ENCODE measurements at regions not wholly inside any gene's neighbourhood (a gene's known extent, or its start where the extent isn't known, plus 50 kb on each side); places are given as distances from the start of the nearest gene placed in this dataset.
A peak's percentile ranks its signal among the peaks of the same experiment; 100 is the strongest.

DNA sequence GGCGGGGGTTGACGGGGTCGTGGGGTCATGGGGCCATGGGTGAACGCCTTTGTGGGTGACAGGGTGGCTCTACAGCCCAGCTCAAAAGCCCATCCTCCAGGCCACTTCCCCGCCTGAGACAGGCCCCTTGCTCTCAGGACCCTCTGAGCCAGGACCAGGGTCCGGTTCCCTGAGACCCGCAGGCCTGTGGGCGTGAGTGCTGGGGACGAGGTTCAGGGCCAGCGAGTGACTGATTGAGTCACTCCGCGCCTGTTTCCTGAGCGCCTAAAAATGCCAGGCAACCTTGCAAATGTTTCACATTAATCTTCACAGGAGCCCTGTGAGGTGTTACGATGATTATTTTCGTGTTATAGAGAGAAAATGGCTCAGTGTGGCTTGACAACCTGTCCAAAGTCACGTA, 97.8 kb downstream of the ZNF674 start:
- no peak for TF ChIP-seq ZFX (IDR thresholded peaks at IDR 0.05; ENCODE audit: borderline replicate concordance)
- TF ChIP-seq, protein P1, sequence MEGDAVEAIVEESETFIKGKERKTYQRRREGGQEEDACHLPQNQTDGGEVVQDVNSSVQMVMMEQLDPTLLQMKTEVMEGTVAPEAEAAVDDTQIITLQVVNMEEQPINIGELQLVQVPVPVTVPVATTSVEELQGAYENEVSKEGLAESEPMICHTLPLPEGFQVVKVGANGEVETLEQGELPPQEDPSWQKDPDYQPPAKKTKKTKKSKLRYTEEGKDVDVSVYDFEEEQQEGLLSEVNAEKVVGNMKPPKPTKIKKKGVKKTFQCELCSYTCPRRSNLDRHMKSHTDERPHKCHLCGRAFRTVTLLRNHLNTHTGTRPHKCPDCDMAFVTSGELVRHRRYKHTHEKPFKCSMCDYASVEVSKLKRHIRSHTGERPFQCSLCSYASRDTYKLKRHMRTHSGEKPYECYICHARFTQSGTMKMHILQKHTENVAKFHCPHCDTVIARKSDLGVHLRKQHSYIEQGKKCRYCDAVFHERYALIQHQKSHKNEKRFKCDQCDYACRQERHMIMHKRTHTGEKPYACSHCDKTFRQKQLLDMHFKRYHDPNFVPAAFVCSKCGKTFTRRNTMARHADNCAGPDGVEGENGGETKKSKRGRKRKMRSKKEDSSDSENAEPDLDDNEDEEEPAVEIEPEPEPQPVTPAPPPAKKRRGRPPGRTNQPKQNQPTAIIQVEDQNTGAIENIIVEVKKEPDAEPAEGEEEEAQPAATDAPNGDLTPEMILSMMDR (IDR thresholded peaks at IDR 0.05), result no peak
- H3K27ac ChIP-seq, result no peak overlapping the region

DNA sequence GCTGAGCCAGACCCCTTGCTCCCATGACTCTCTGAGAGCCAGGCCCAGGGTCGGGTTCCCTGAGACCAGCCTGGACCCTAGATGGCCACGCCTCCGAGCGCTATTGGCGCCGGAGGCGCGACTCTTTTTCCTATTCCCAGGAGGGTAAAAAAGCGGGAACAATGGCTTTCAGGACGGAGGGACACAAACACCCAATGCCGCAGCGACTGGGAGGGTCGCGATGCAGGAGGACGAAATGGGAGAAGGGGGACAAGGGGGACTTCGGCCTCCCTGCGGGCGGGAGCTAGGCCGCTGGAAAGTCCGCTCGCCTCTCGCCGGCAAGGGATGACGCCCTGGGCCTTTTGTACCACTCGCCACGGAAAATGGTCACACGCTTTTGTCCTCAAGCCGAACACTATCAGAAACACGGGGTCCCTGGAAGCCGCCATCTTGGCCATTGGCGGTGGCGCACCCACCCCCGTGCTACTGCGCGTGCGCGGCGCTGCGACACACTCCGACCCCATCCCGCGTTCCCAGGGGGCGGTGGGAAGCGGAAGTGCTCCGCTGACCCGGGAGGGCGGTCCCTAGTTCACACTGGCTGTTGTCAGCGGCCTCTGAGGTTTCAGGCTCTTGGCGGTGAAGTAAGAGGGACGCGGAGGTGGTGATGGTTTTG, 98.4 kb downstream of the ZNF674 start:
- TF ChIP-seq, protein P1 (IDR thresholded peaks at IDR 0.05), result no peak
- no peak for TF ChIP-seq ZFX (IDR thresholded peaks at IDR 0.05; ENCODE audit: borderline replicate concordance)
- peak overlapping the region; percentile 54 for H3K27ac ChIP-seq

DNA sequence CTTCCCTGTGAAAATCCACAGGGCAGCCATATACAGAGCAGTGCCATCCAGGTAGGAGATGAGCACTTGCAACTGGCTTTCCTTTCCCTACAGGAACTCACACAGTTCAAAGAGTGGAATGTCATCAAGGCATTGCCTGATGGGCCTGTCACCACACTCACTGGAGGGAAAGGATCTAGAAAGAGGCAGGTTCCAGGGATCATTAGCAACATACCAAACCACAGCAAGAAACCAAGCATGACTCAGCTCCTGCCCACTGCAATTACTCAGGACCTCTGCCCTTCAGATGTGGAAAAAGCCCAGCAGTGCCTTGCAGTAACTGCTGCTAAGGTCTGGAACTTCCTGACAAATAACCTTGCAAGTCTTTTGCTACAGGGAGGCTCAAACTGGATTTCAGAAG, 101.2 kb downstream of the ZNF674 start:
- no peak overlapping the region for H3K27ac ChIP-seq
- TF ChIP-seq, protein P1 (IDR thresholded peaks at IDR 0.05), result no peak
- TF ChIP-seq ZFX (IDR thresholded peaks at IDR 0.05; ENCODE audit: borderline replicate concordance), result no peak

DNA sequence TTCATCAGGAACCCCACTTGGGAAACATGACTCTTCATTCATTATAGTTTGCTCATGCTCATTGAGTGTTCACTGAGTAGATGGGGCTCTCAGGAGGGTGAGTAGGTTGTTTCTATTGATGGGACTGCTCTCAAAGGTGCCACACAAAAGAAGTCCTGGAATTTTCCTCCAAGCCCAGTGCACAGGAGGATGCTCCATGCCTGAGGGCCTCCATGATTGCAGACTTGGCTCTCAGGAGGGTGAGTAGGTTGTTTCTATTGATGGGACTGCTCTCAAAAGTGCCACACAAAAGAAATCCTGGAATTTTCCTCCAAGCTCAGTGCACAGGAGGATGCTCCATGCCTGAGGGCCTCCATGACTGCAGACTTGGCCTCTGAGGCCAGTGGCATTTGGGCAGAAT, 108.5 kb downstream of the ZNF674 start:
- TF ChIP-seq, protein P1 (IDR thresholded peaks at IDR 0.05), result no peak
- TF ChIP-seq ZFX (IDR thresholded peaks at IDR 0.05; ENCODE audit: borderline replicate concordance), result no peak
- no peak overlapping the region for H3K27ac ChIP-seq

- no peak overlapping the region for H3K27ac ChIP-seq
- TF ChIP-seq, protein P1 (IDR thresholded peaks at IDR 0.05), result no peak
- TF ChIP-seq ZFX (IDR thresholded peaks at IDR 0.05; ENCODE audit: borderline replicate concordance), result no peak
These were observed 111.3 kb downstream of the ZNF674 start for GRCh38 chrX:46433892-46434291.

DNA sequence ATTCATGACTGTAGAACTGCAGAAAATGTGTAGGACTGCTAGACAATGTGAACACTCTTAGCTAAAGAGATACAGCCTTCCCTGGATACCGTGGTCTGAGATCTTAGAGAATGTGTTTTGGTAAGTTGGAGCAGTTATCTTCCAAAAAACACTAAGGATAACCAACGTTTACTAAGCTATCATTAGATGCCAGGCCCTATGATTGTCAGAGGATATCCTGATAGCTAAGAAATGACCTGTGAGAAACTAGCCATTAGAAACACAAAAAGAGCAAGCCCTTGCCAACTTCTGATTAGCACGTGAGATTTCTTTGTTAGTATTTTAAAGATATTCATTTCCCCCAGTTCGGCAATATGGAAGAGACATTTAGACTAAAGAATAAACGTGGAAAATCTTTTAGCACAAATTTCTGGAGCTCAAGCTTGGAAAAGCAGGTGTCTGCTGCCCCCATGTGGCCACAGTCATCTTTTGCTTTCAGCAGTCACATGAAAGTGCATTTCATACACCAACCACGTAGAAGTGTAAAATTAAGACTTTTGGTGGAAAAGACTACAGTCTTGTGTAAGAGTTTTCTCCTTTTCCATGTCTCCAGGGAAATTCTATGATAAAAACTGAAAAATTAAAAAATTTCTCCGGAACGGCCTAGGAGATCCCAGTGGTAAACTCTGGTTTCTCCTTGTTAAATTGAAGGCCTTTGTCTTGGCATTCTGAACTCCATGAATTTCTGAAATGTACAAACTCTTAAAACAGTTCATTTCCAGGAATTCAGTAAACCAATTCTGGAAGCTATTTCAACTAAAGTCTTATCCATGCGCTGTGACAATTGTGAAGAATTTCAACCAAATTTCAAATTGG, 136.4 kb downstream of the ZNF674 start:
- TF ChIP-seq, protein P1 (IDR thresholded peaks at IDR 0.05), result peak; percentile 76
- no peak for TF ChIP-seq ZFX (IDR thresholded peaks at IDR 0.05; ENCODE audit: borderline replicate concordance)

GRCh38 chrX:46407753-46408130, 137.5 kb downstream of the ZNF674 start:
- no peak for TF ChIP-seq ZFX (IDR thresholded peaks at IDR 0.05; ENCODE audit: borderline replicate concordance)
- TF ChIP-seq, protein P1 (IDR thresholded peaks at IDR 0.05), result no peak
- H3K27ac ChIP-seq, result no peak overlapping the region

More for the DNA sequence above, 136.4 kb downstream of the ZNF674 start:
- H3K27ac ChIP-seq, result no peak overlapping the region
